Posterior cingulate gyrus (tissue), 11 donors: ENCODE measurements at regions not wholly inside any gene's neighbourhood (a gene's known extent, or its start where the extent isn't known, plus 50 kb on each side); places are given as distances from the start of the nearest gene placed in this dataset.
"Not testable (repeated sequence)": the region's sequence is repeated elsewhere in the genome, so short reads cannot be mapped to it uniquely, and the experiment has no call there.

Experiments
- DNase-seq, 10 donors: peaks; one replicate each; pipeline versions ENCODE4 v3.0.0 to v3.0.0-alpha.2; 2020 to 2021; ENCODE audit warnings: mixed read lengths in 3 of 10
- intact Hi-C: fragments of 100-400 bp; cut with DNase I; formaldehyde crosslinking; loops from one replicate; pipeline ENCODE4 v1.15.1; 2023

- intact Hi-C loops = no loop called here
- peak in 1 of 10 donors; percentile 52 for DNase-seq
Measured at GRCh38 chr5:163915481-163915961, 410.1 kb downstream of the MAT2B start.

GRCh38 chr5:163916376-163916775 lies 411.0 kb downstream of the MAT2B start:
- DNase-seq = no peak
- intact Hi-C loops = no loop called here

- intact Hi-C loops = no loop called here
Measured at GRCh38 chr5:163916861-163917260, 411.4 kb downstream of the MAT2B start.

GRCh38 chr5:163917747-163918146 lies 412.3 kb downstream of the MAT2B start:
- intact Hi-C loops = no loop called here
- no peak for DNase-seq

More at GRCh38 chr5:163916861-163917260, 411.4 kb downstream of the MAT2B start:
- no peak for DNase-seq

- DNase-seq, intact Hi-C loops: not testable (repeated sequence)
Measured at GRCh38 chr5:163934990-163935389, 429.6 kb downstream of the MAT2B start.

GRCh38 chr5:163938595-163938994 lies 433.2 kb downstream of the MAT2B start:
- DNase-seq = no peak
- intact Hi-C loops = no loop called here

- intact Hi-C loops = no loop called here
- DNase-seq = no peak
Measured at GRCh38 chr5:163941079-163941478, 435.7 kb downstream of the MAT2B start.

GRCh38 chr5:163943546-163943945 lies 438.1 kb downstream of the MAT2B start:
- intact Hi-C loops = no loop called here
- DNase-seq = no peak

GRCh38 chr5:163944738-163945137 lies 439.3 kb downstream of the MAT2B start:
- DNase-seq = no peak
- intact Hi-C loops = no loop called here

GRCh38 chr5:163947848-163948666 lies 442.6 kb downstream of the MAT2B start:
- no peak for DNase-seq
- intact Hi-C loops = no loop called here

- intact Hi-C loops = no loop called here
- DNase-seq = no peak
Measured at GRCh38 chr5:163950248-163950647, 444.8 kb downstream of the MAT2B start.

GRCh38 chr5:163951069-163951468 lies 445.6 kb downstream of the MAT2B start:
- DNase-seq = no peak
- intact Hi-C loops = no loop called here

- intact Hi-C loops = no loop called here
- DNase-seq = no peak
Measured at GRCh38 chr5:163953901-163954300, 448.5 kb downstream of the MAT2B start.

- DNase-seq, intact Hi-C loops: not testable (repeated sequence)
Measured at GRCh38 chr5:163961230-163961629, 455.8 kb downstream of the MAT2B start.

- intact Hi-C loops = no loop called here
- DNase-seq = no peak
Measured at GRCh38 chr5:163963881-163964280, 458.5 kb downstream of the MAT2B start.

GRCh38 chr5:163964671-163965070 lies 459.3 kb downstream of the MAT2B start:
- intact Hi-C loops = no loop called here
- DNase-seq = no peak

GRCh38 chr5:163967268-163967667 lies 461.8 kb downstream of the MAT2B start:
- intact Hi-C loops = no loop called here
- DNase-seq = no peak

GRCh38 chr5:163968651-163969050 lies 463.2 kb downstream of the MAT2B start:
- intact Hi-C loops = no loop called here
- DNase-seq = no peak

GRCh38 chr5:163976696-163977095 lies 471.3 kb downstream of the MAT2B start:
- DNase-seq = no peak
- intact Hi-C loops = no loop called here

- intact Hi-C loops = no loop called here
- DNase-seq = no peak
Measured at GRCh38 chr5:163978897-163979296, 473.5 kb downstream of the MAT2B start.

GRCh38 chr5:163988566-163988965 lies 483.1 kb downstream of the MAT2B start:
- no peak for DNase-seq

GRCh38 chr5:163993126-163993525 lies 487.7 kb downstream of the MAT2B start:
- intact Hi-C loops = no loop called here
- DNase-seq = no peak

More at GRCh38 chr5:163988566-163988965, 483.1 kb downstream of the MAT2B start:
- intact Hi-C loops = no loop called here
